Liver (tissue), 3 donors: ENCODE measurements at regions not wholly inside any gene's neighbourhood (a gene's known extent, or its start where the extent isn't known, plus 50 kb on each side); places are given as distances from the start of the nearest gene placed in this dataset.

Experiments
- ATF3 ChIP-seq: IDR thresholded peaks from 2 replicates; pipeline ENCODE4 v1.6.1; 2016; ENCODE audit warnings: antibody characterized with exemption
- CTCF ChIP-seq: fragments of 150-350 bp; IDR thresholded peaks from 2 replicates; pipeline ENCODE4 v1.5.1; 2017; ENCODE audit warnings: improper control_type of control experiment, low read depth, low read length; ENCODE audit not compliant: missing input control
- EGR1 ChIP-seq, 2 donors: IDR thresholded peaks; 2 replicates each; pipeline ENCODE4 v1.6.1; 2016 to 2018; ENCODE audit warnings: antibody characterized with exemption in 2 of 2, low read depth in 2 of 2
- GABPA ChIP-seq, 2 donors: IDR thresholded peaks in 1 of 2; conservative IDR thresholded peaks in 1 of 2; 2 replicates each; pipeline ENCODE4 v1.6.1; 2016; ENCODE audit warnings: antibody characterized with exemption in 2 of 2, mild to moderate bottlenecking in 1 of 2, moderate library complexity in 1 of 2
- HNF4A ChIP-seq, 2 donors: conservative IDR thresholded peaks; 2 replicates each; pipeline ENCODE4 v1.6.1; 2016; ENCODE audit warnings: antibody characterized with exemption in 2 of 2, mild to moderate bottlenecking in 2 of 2
- JUND ChIP-seq, 2 donors: IDR thresholded peaks; 2 replicates each; pipeline ENCODE4 v1.6.1; 2016; ENCODE audit warnings: antibody characterized with exemption in 2 of 2
- RAD21 ChIP-seq, 2 donors: IDR thresholded peaks; 2 replicates each; pipeline ENCODE4 v1.6.1; 2016; ENCODE audit warnings: antibody characterized with exemption in 2 of 2, mild to moderate bottlenecking in 2 of 2
- REST ChIP-seq: IDR thresholded peaks from 2 replicates; pipeline ENCODE4 v1.6.1; 2016; ENCODE audit warnings: antibody characterized with exemption, mild to moderate bottlenecking
- RXRA ChIP-seq, 2 donors: IDR thresholded peaks; 2 replicates each; pipeline ENCODE4 v1.6.1; 2017 to 2018; ENCODE audit warnings: antibody characterized with exemption in 2 of 2, mild to moderate bottlenecking in 1 of 2
- SP1 ChIP-seq: IDR thresholded peaks from 2 replicates; pipeline ENCODE4 v1.6.1; 2018; ENCODE audit warnings: antibody characterized with exemption, mild to moderate bottlenecking
- TAF1 ChIP-seq: conservative IDR thresholded peaks from 2 replicates; pipeline ENCODE4 v1.6.1; 2016; ENCODE audit warnings: antibody characterized with exemption, mild to moderate bottlenecking
- YY1 ChIP-seq: IDR thresholded peaks from 2 replicates; pipeline ENCODE4 v1.6.1; 2016; ENCODE audit warnings: antibody characterized with exemption, mild to moderate bottlenecking
- TF ChIP-seq, protein P1 (sequence below): IDR thresholded peaks from 2 replicates; pipeline ENCODE4 v1.6.1; 2016; ENCODE audit warnings: antibody characterized with exemption
- donor health status: healthy.
- donor health status: healthy.

DNA sequence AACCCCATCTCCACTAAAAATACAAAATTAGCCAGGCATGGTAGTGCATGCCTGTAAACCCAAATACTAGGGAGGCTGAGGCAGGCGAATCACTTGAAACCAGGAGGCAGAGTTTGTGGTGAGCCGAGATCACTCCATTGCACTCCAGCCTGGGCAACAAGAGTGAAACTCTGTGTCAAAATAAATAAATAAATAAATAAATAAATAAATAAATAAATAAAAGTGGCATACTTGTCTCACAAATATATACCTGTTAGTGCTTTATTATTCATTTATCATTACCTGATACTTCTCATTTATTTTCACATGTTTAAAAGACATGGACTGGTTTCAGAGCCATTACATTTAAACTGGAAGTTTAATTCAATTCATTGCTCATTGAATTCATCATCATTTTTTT, 491.4 kb upstream of the CDH7 start:
- TF ChIP-seq EGR1 (IDR thresholded peaks at IDR 0.05; ENCODE audit: low read depth in 2 of 2): no peak
- TF ChIP-seq TAF1: no peak
- TF ChIP-seq HNF4A (conservative IDR thresholded peaks at IDR 0.05): no peak
- TF ChIP-seq CTCF: no peak
- TF ChIP-seq REST: no peak
- no peak for TF ChIP-seq GABPA (IDR thresholded peaks at IDR 0.05 in 1 of 2, conservative IDR thresholded peaks at IDR 0.05 in 1 of 2)
- no peak for TF ChIP-seq ATF3
- no peak for TF ChIP-seq RAD21 (IDR thresholded peaks at IDR 0.05)
- no peak for TF ChIP-seq SP1
- no peak for TF ChIP-seq JUND (IDR thresholded peaks at IDR 0.05)
- TF ChIP-seq YY1: no peak
- TF ChIP-seq, protein P1, sequence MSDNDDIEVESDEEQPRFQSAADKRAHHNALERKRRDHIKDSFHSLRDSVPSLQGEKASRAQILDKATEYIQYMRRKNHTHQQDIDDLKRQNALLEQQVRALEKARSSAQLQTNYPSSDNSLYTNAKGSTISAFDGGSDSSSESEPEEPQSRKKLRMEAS: no peak
- TF ChIP-seq RXRA (IDR thresholded peaks at IDR 0.05): no peak
